NOMO-1 treated with dmso at 0.1 percent for 144 hours (cell line): ENCODE measurements at regions not wholly inside any gene's neighbourhood (a gene's known extent, or its start where the extent isn't known, plus 50 kb on each side); places are given as distances from the start of the nearest gene placed in this dataset.

ENCODE experiments used
- DNase-seq: peaks from one replicate; lab custom pipeline; 2025; ENCODE audit not compliant: unreplicated experiment; lab: John Stamatoyannopoulos, UW

GRCh38 chr11:134712228-134713145, 300.4 kb upstream of the B3GAT1 start:
- no peak for DNase-seq

DNA sequence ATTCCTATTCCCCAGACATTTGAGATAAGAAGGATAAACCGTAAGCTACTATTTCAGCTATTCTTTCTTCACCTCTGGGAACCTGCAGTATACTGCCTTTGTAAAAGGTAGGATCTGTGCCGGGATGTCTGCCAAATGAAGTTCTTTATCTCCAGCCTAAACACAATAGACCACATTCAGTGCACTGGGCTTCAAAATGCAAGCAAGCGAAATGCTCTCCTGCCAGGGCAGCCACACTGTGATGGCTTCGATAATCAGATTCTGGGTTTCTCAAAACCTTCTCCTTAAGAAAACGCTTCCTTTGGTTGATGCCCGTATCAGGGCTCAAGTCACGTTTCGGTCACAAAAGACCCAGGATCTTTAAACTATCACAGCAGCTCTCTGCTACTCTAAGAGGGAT, 299.5 kb upstream of the B3GAT1 start:
- no peak for DNase-seq

GRCh38 chr11:134710861-134711407, 298.9 kb upstream of the B3GAT1 start:
- DNase-seq: no peak

DNA sequence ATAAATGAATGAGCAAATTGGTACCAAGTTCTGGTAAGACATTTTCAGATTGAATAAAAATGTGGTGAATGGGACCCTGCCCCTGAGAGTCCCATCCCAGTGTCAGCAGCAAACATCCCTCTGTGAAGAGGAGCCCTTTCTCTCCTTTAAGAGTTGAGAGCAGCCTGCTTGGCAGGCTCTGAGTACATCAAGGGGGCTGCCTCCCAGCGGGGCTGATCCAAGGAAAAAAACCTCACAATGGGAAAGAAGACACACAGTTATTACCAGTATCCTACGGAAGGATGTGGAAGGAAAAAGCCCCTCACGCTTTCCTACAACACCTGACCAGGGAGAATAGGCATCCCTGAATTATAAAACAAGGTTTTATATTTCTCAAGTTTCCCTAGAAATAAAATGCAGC, 293.8 kb upstream of the B3GAT1 start:
- no peak for DNase-seq

- DNase-seq: no peak
Observed at GRCh38 chr11:134702827-134703226, 290.8 kb upstream of the B3GAT1 start.

DNA sequence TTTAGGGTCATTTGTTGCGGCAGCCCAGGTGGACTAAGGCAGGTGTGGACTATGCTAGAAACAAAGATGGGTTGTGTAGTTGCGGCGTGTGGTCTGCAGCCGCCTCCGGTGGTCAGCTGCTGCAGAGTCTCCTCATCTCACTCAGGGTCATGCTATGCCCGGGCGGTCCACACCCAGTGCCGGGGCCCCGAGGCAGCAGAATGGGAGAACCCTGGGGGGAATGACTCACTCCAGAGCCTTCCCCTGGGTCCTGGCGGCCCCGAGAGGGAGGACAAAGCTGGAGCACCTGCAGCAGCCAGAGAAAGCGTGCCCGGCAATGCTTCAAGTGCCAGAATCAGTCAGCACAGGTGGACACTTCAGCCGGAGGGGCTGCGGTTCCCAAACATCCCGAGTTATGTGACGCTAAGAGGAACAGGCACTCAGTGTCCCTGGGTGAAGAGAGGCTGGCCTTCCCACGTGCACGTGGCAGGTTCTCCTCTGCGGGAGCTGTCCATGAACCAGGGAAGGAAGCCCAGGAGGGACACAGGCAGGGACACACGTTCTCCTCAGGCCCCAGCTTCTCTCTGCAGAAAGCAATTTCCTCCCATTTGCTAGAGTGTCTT, 289.6 kb upstream of the B3GAT1 start:
- no peak for DNase-seq

- DNase-seq: no peak
Observed at GRCh38 chr11:134700101-134700640, 288.1 kb upstream of the B3GAT1 start.

DNA sequence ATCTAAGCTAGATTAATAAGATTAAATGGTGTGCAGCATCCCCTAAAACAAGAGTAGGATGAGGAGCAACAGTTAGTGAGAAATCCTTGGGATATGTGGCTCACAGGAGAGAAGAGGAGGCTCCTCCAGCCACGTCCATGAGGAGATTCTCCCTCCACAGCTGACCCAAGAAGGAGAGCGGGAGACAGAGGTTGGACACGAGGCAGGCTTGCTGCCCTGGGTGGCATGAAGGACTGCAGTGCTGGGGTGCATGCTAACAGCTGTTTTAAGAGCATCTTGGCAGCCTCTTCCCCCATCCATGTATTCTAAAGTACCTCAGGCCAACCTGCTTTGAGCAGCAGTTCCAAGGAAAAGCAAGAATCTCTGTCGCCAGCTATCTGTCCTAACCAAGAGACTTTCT, 284.4 kb upstream of the B3GAT1 start:
- DNase-seq: no peak

DNA sequence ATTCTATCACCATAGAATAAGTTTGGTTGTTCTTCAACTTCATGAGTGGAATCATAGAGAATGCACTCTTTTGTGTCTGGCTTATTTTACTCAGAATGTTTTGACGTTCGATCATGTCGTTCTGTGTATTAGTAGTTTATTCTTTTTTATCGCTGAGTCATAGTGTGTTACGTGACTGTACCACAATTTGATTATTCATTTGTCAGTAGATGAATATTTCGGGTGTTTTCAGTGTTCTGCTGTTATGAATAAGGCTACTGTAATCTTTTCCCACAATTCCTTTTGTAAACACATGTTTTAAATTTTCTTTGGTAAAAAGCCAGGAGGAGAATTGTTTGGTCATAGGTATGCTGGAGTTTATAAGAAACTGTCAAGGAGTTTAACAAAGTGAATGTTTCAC, 279.9 kb upstream of the B3GAT1 start:
- DNase-seq: no peak

- no peak for DNase-seq
Observed at GRCh38 chr11:134691295-134691873, 279.3 kb upstream of the B3GAT1 start.

DNA sequence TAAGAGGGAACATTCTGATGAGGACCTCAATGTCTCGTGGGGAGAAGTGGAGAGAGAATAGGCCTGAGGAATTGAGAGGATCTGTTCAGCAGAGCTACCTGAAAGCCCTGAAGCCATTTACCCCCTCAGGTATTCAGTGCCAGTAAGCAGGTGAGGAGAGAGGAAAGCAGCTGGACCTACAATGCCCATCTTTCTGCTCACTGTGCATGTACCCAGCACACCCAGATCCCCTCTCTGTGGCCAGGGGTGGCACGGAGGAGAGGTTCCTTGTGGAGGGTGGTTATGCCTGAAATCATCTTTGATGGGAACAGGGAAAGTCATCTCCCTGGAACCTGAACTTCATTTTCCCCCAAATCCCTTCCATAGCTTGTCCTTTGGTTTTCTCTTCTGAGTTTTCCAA, 277.8 kb upstream of the B3GAT1 start:
- DNase-seq: no peak

DNA sequence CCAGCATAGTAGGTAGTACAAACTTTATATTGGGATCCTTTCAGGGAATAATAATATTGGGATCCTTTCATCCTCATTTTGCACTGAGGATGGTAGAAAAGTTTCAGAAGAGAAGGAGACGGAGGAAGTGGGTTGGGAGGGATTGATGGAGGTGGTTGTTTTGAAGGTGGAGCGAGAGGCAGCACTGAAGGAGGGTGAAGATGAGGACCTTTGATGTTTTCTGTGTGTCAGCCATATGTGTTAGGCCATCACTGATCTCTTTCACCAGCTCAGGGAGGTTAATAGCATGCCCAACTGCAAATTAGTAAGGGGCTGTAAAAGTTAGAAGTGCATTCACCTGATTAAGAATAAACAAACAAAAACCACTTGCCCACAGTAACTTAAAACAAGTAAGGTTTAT, 275.5 kb upstream of the B3GAT1 start:
- DNase-seq: no peak

DNA sequence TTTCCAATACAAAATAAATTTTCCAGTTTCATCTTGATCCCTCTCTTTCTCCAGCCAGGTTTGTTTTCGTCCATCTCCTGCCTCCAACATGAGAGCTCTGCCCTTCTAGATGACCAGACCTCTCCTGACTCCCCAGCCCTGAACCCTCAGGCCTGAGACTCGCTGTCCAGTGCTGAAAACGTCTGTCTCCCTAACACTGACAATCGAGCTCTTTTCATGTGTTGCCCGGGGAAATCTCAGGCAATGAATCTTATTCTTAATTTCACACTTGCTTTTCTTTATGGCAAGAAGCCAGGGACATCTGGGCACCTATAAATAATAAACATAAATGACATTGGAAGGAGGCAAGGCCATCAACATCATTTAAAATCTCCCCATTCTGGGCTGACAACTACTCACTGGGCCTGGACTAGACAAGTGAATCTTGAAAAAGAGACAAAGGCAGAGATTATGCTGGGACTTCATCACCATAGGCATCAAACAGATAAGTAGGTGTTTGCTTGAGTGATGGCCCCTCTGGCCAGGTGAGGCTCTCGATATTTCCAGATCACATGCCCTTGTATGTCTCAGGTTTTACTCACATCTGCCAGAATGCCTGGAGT, 274.5 kb upstream of the B3GAT1 start:
- DNase-seq: no peak

DNA sequence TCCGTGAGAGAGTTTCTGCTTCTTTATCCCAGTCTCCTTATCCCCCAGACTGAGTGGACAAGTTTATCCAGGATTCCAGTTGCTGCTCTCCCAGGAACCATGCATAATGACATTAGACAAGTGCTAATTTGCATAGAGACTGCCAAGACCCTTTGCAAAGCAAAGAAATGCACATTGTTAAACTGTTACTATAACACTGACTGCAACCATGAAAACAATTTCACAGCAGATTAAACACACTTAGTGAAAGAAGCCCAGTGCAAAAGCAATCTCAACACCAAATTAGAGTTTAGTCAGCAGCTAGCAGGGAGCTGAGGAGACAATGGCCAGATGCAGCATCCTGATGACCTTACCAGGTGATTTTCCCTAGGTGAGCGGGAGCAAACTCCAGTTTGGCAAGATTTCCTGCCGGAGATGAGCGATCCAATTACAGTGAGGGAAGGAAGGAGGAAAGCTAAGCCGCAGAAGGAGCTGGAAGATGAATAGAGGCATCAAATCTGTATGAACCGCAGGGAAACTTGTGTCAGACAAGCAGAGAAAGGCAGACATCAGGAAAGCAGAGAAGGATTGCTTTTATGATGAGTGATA, 273.8 kb upstream of the B3GAT1 start:
- no peak for DNase-seq

DNA sequence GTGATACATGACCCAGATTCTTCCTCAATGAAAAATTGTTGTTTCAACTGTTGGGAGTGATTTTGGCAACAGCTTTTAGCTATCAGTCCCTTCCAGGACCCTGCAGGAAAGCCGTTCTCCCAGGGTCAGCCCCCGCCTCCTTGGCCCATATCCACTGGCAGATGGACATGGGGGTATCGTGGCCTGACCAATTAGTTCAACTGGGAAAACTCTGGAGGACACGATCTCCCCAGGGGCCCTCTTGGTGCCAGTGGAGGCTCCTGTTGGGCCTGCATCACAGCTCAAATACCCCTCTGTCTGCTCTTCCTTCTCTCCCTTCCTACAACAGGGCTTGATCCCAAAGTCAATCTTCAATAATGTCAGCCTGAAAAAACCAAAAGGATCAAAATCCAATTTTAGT, 272.5 kb upstream of the B3GAT1 start:
- no peak for DNase-seq

- DNase-seq: no peak
Observed at GRCh38 chr11:134683860-134684259, 271.8 kb upstream of the B3GAT1 start.

- no peak for DNase-seq
Observed at GRCh38 chr11:134682577-134682976, 270.5 kb upstream of the B3GAT1 start.

GRCh38 chr11:134679592-134679991, 267.6 kb upstream of the B3GAT1 start:
- DNase-seq: no peak

GRCh38 chr11:134678744-134679143, 266.7 kb upstream of the B3GAT1 start:
- no peak for DNase-seq

- no peak for DNase-seq
Observed at GRCh38 chr11:134677891-134678551, 266.0 kb upstream of the B3GAT1 start.
